DOHH2 (cell line): ENCODE measurements at regions not wholly inside any gene's neighbourhood (a gene's known extent, or its start where the extent isn't known, plus 50 kb on each side); places are given as distances from the start of the nearest gene placed in this dataset.

ENCODE experiments used
- H3F3A ChIP-seq: fragments of 200-600 bp; sonication (generic), shearing (Covaris generic); 2 replicates; pipeline ENCODE4 v1.6.0; 2016; ENCODE audit warnings: antibody characterized with exemption, mild to moderate bottlenecking; ENCODE audit not compliant: control insufficient read depth, insufficient read depth
- H3K27ac ChIP-seq: fragments of 200-600 bp; sonication (generic); 2 replicates; pipeline ENCODE4 v1.5.1; 2014; ENCODE audit warnings: low read depth, mild to moderate bottlenecking, low read length, moderate library complexity
- H3K27me3 ChIP-seq: fragments of 200-600 bp; sonication (generic); 2 replicates; pipeline ENCODE4 v1.6.1; 2014; ENCODE audit warnings: mild to moderate bottlenecking, low read length, mixed read lengths; ENCODE audit not compliant: control insufficient read depth
- H3K36me3 ChIP-seq: fragments of 200-600 bp; sonication (generic); 2 replicates; pipeline ENCODE4 v1.6.1; 2014; ENCODE audit warnings: mild to moderate bottlenecking, low read length, moderate library complexity, mixed read lengths; ENCODE audit not compliant: control insufficient read depth
- H3K4me1 ChIP-seq: fragments of 200-600 bp; sonication (generic); 2 replicates; pipeline ENCODE4 v1.6.1; 2014; ENCODE audit warnings: mild to moderate bottlenecking, low read length, mixed read lengths; ENCODE audit not compliant: control insufficient read depth
- H3K4me2 ChIP-seq: fragments of 200-600 bp; sonication (generic); 2 replicates; pipeline ENCODE4 v1.6.0; 2014; ENCODE audit warnings: mild to moderate bottlenecking, low read length, moderate library complexity
- H3K4me3 ChIP-seq: fragments of 200-600 bp; sonication (generic); 2 replicates; pipeline ENCODE4 v1.5.1; 2014; ENCODE audit warnings: mild to moderate bottlenecking, low read length, mixed read lengths
- H3K79me2 ChIP-seq: fragments of 200-600 bp; sonication (generic); 2 replicates; pipeline ENCODE4 v1.6.1; 2014; ENCODE audit warnings: mild to moderate bottlenecking, low read length, mixed read lengths; ENCODE audit not compliant: control insufficient read depth
- H3K9me2 ChIP-seq: fragments of 200-600 bp; sonication (generic); replicated peaks from 2 replicates; pipeline ENCODE4 v1.6.1; 2014; ENCODE audit warnings: mild to moderate bottlenecking, low read length, mixed read lengths; ENCODE audit not compliant: control insufficient read depth
- H3K9me3 ChIP-seq: fragments of 200-600 bp; sonication (generic); 2 replicates; pipeline ENCODE4 v1.6.1; 2014; ENCODE audit warnings: antibody characterized with exemption, low read length, mixed read lengths; ENCODE audit not compliant: control insufficient read depth, insufficient read depth
- H4K20me1 ChIP-seq: fragments of 200-600 bp; sonication (generic); 2 replicates; pipeline ENCODE4 v1.6.0; 2014; ENCODE audit warnings: low read depth, mild to moderate bottlenecking, antibody characterized with exemption, low read length, moderate library complexity; ENCODE audit not compliant: control insufficient read depth, insufficient read depth
- CTCF ChIP-seq: fragments of 200-600 bp; sonication (generic); IDR thresholded peaks from one replicate; pipeline ENCODE4 v1.5.1; 2014; ENCODE audit warnings: antibody characterized with exemption, mild to moderate bottlenecking, low read depth, low read length; ENCODE audit not compliant: poor library complexity, severe bottlenecking
- EZH2phosphoT487 ChIP-seq: fragments of 200-600 bp; sonication (generic); IDR thresholded peaks from 2 replicates; pipeline ENCODE4 v1.6.1; 2017; ENCODE audit warnings: borderline replicate concordance, mild to moderate bottlenecking, antibody characterized with exemption, low read length, moderate library complexity, mixed read lengths

DNA sequence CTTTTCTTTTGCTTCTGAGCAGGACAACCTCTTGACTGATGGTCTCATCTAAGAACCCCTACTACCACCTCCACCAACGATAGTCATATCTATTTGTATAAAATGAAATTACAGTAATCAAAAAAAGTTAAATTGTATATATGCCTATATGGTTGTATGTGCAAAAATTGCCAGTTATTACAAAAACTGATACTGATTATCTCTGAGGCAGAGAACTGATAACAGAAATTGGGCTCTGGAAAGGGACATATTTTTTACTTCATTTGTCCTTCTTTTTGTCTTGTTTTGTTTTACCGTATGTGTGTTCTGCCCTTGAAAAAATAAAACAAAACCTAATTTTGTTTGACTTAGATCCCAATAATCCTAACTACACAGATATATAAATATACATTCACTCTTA lies 574.4 kb upstream of the NOX3 start:
- no peaks in the 10 kb centered on the region for H3K4me1 ChIP-seq
- no peak for TF ChIP-seq CTCF
- TF ChIP-seq EZH2phosphoT487: no peak
- H4K20me1 ChIP-seq: no peaks in the 10 kb centered on the region
- peaks cover 3% of the 10 kb centered on the region; the same call in 1 of the 2 replicates for H3K9me3 ChIP-seq
- no peak overlapping the region for H3K27ac ChIP-seq
- H3K36me3 ChIP-seq: no peaks in the 10 kb centered on the region
- no peak overlapping the region for H3K4me3 ChIP-seq
- H3K27me3 ChIP-seq: no peaks in the 10 kb centered on the region
- no peaks in the 10 kb centered on the region for H3F3A ChIP-seq
- no peaks in the 10 kb centered on the region for H3K9me2 ChIP-seq
- no peaks in the 10 kb centered on the region for H3K79me2 ChIP-seq
- no peak overlapping the region for H3K4me2 ChIP-seq

DNA sequence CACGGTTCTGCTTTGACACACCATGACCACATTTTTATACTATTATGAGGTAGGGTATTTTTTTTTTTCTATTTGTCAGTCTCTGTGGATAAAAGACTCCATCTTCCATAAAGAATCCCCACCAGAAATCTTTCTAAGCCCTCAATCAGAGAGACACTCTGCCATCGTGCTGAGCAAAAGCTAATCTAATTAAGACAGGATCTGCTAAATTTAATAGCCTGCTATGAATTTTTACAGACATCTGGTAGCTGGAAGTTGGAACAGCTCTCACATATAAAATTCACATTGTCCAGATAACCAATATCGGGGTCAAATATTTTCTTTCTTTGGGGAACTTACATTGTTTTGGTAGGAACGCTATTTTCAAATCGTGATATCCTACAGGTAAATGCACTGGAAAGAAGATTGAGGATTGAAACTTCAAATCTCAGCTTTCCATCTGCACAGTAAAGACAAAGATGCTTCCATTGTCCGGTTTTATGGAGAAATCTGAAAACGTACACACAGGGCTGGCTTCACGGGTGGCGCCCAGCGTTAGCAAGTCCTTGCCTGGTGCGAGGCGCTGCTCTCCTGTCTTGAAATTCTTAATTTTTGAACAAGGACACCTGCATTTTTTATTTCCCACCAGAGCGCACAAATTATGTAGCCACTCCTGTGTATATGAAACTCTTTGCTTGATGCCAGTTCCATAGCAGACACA lies 573.8 kb upstream of the NOX3 start:
- no peaks in the 10 kb centered on the region for H3K27me3 ChIP-seq
- H4K20me1 ChIP-seq: no peaks in the 10 kb centered on the region
- H3K4me2 ChIP-seq: no peak overlapping the region
- H3K9me2 ChIP-seq: no peaks in the 10 kb centered on the region
- H3F3A ChIP-seq: no peaks in the 10 kb centered on the region
- no peak overlapping the region for H3K27ac ChIP-seq
- H3K4me3 ChIP-seq: no peak overlapping the region
- TF ChIP-seq CTCF (no peak), EZH2phosphoT487 (no peak)
- peaks cover 3% of the 10 kb centered on the region; the same call in 1 of the 2 replicates for H3K9me3 ChIP-seq
- no peaks in the 10 kb centered on the region for H3K79me2 ChIP-seq
- no peaks in the 10 kb centered on the region for H3K36me3 ChIP-seq
- H3K4me1 ChIP-seq: no peaks in the 10 kb centered on the region

GRCh38 chr6:156028335-156029131 lies 572.9 kb upstream of the NOX3 start:
- no peak overlapping the region for H3K27ac ChIP-seq

More at GRCh38 chr6:156028335-156029131, 572.9 kb upstream of the NOX3 start:
- no peak overlapping the region for H3K4me3 ChIP-seq
- no peak overlapping the region for H3K4me2 ChIP-seq
- H3K9me2 ChIP-seq: no peaks in the 10 kb centered on the region
- no peaks in the 10 kb centered on the region for H3K4me1 ChIP-seq
- H4K20me1 ChIP-seq: no peaks in the 10 kb centered on the region
- no peaks in the 10 kb centered on the region for H3K27me3 ChIP-seq
- peaks cover 3% of the 10 kb centered on the region; the same call in 1 of the 2 replicates for H3K9me3 ChIP-seq
- no peak for TF ChIP-seq EZH2phosphoT487
- no peak for TF ChIP-seq CTCF
- H3F3A ChIP-seq: no peaks in the 10 kb centered on the region
- H3K79me2 ChIP-seq: no peaks in the 10 kb centered on the region
- no peaks in the 10 kb centered on the region for H3K36me3 ChIP-seq
